Liver (tissue), 8 donors: ENCODE measurements at regions not wholly inside any gene's neighbourhood (a gene's known extent, or its start where the extent isn't known, plus 50 kb on each side); places are given as distances from the start of the nearest gene placed in this dataset.
A peak's percentile ranks its signal among the peaks of the same experiment; 100 is the strongest.

ENCODE experiments used
- DNase-seq: peaks from one replicate; pipeline ENCODE4 v3.0.0-alpha.2; 2017; ENCODE audit warnings: low spot score
- H3K27ac ChIP-seq, 2 donors: one replicate each; pipeline ENCODE4 v1.7.0; 2013; ENCODE audit warnings: inconsistent platforms in 2 of 2, low read length in 2 of 2, control low read depth in 1 of 2, low read depth in 1 of 2, mild to moderate bottlenecking in 1 of 2
- H3K27me3 ChIP-seq, 4 donors: one replicate each; pipeline versions ENCODE4 v1.6.1 to v1.7.0; 2013; ENCODE audit warnings: low read length in 3 of 4, inconsistent platforms in 1 of 4, mild to moderate bottlenecking in 1 of 4, moderate library complexity in 1 of 4; ENCODE audit not compliant: control insufficient read depth in 4 of 4, insufficient read depth in 4 of 4
- H3K36me3 ChIP-seq, 4 donors: one replicate each; pipeline versions ENCODE4 v1.6.1 to v1.7.0; 2013; ENCODE audit warnings: low read length in 3 of 4, mild to moderate bottlenecking in 3 of 4, low read depth in 1 of 4, moderate library complexity in 1 of 4; ENCODE audit not compliant: control insufficient read depth in 4 of 4, insufficient read depth in 3 of 4
- H3K4me1 ChIP-seq, 4 donors: one replicate each; pipeline versions ENCODE4 v1.6.1 to v1.7.0; 2013; ENCODE audit warnings: low read length in 3 of 4, mild to moderate bottlenecking in 3 of 4, moderate library complexity in 1 of 4; ENCODE audit not compliant: control insufficient read depth in 4 of 4, insufficient read depth in 4 of 4
- H3K4me3 ChIP-seq, 3 donors: one replicate each; pipeline versions ENCODE4 v1.6.1 to v1.7.0; 2013; ENCODE audit warnings: low read length in 3 of 3, control low read depth in 1 of 3, low read depth in 1 of 3, mild to moderate bottlenecking in 1 of 3
- H3K9ac ChIP-seq, 2 donors: one replicate each; pipeline ENCODE4 v1.7.0; 2013; ENCODE audit warnings: low read length in 2 of 2, mild to moderate bottlenecking in 2 of 2, moderate library complexity in 2 of 2, control low read depth in 1 of 2, low read depth in 1 of 2
- H3K9me3 ChIP-seq, 4 donors: one replicate each; pipeline versions ENCODE4 v1.6.1 to v1.7.0; 2013; ENCODE audit warnings: low read length in 3 of 4; ENCODE audit not compliant: control insufficient read depth in 4 of 4
- EGR1 ChIP-seq, 2 donors: IDR thresholded peaks; 2 replicates each; pipeline ENCODE4 v1.6.1; 2016 to 2018; ENCODE audit warnings: antibody characterized with exemption in 2 of 2, low read depth in 2 of 2
- FOXA2 ChIP-seq: IDR thresholded peaks from 2 replicates; pipeline ENCODE4 v1.6.1; 2016; ENCODE audit warnings: antibody characterized with exemption
- GABPA ChIP-seq, 2 donors: IDR thresholded peaks in 1 of 2; conservative IDR thresholded peaks in 1 of 2; 2 replicates each; pipeline ENCODE4 v1.6.1; 2016; ENCODE audit warnings: antibody characterized with exemption in 2 of 2, mild to moderate bottlenecking in 1 of 2, moderate library complexity in 1 of 2
- HNF4G ChIP-seq: IDR thresholded peaks from 2 replicates; pipeline ENCODE4 v1.6.1; 2016; ENCODE audit warnings: antibody characterized with exemption
- NR2F2 ChIP-seq: IDR thresholded peaks from 2 replicates; pipeline ENCODE4 v1.6.1; 2016; ENCODE audit warnings: antibody characterized with exemption
- RAD21 ChIP-seq, 2 donors: IDR thresholded peaks; 2 replicates each; pipeline ENCODE4 v1.6.1; 2016; ENCODE audit warnings: antibody characterized with exemption in 2 of 2, mild to moderate bottlenecking in 2 of 2
- RXRA ChIP-seq, 2 donors: IDR thresholded peaks; 2 replicates each; pipeline ENCODE4 v1.6.1; 2017 to 2018; ENCODE audit warnings: antibody characterized with exemption in 2 of 2, mild to moderate bottlenecking in 1 of 2
- SP1 ChIP-seq: IDR thresholded peaks from 2 replicates; pipeline ENCODE4 v1.6.1; 2018; ENCODE audit warnings: antibody characterized with exemption, mild to moderate bottlenecking
- TAF1 ChIP-seq: conservative IDR thresholded peaks from 2 replicates; pipeline ENCODE4 v1.6.1; 2016; ENCODE audit warnings: antibody characterized with exemption, mild to moderate bottlenecking
- YY1 ChIP-seq: IDR thresholded peaks from 2 replicates; pipeline ENCODE4 v1.6.1; 2016; ENCODE audit warnings: antibody characterized with exemption, mild to moderate bottlenecking
- WGBS: extraction: QIAGEN DNeasy Blood & Tissue Kit; methylation state at CpG from one replicate; pipeline ENCODE4 v1.1.7; 2013; 5-methylcytosine and 5-hydroxymethylcytosine counted together
- TF ChIP-seq, protein P1 (sequence below): IDR thresholded peaks from 2 replicates; pipeline ENCODE4 v1.6.1; 2016; ENCODE audit warnings: antibody characterized with exemption, mild to moderate bottlenecking
- TF ChIP-seq, protein P2 (sequence below): fragments of 150-350 bp; IDR thresholded peaks from 2 replicates; pipeline ENCODE4 v1.5.1; 2017; ENCODE audit warnings: improper control_type of control experiment, low read depth, low read length; ENCODE audit not compliant: missing input control
- TF ChIP-seq, protein P3 (sequence below): IDR thresholded peaks from 2 replicates; pipeline ENCODE4 v1.6.1; 2016; ENCODE audit warnings: antibody characterized with exemption
- TF ChIP-seq, protein P4 (sequence below): IDR thresholded peaks from 2 replicates; pipeline ENCODE4 v1.6.1; 2016; ENCODE audit warnings: antibody characterized with exemption
- donor health status: healthy.
- donor health status: healthy.
- donor health status: healthy.
- donor health status: healthy.
- donor health status: healthy.

DNA sequence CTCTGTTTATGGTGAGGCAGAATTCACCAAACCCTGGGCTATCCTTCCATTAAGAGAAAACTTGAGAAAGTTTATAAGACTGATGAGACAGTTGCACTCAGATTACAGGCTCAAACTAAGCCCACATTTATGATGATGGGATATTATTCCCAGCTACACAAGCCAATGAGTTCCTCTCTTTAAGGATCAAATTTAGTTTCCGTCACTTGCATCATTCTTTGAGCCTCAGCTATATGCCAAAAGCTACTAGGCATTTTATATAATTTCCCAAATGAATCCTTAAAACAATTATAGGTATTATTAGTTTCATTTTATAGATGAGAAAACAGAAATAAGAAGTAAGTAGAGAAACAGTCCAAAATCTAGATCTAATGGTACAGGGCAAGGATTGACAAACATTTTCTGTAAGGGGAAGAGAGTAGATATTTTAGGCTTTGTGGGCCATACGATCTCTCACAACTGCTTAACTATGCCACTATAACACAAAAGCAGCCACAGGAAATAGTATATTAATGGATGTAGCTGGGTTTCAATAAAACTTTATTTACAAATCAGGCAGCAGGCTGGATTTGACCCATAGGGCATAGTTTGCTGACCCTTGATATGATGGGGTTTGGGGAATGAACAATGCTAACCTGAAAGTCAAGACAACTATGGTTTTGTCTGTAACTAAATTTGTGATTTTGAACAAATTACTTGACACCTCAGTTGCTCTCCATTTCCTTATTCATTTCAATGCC lies 91.8 kb upstream of the PLXNC1 start (continued):
- TF ChIP-seq, protein P1, sequence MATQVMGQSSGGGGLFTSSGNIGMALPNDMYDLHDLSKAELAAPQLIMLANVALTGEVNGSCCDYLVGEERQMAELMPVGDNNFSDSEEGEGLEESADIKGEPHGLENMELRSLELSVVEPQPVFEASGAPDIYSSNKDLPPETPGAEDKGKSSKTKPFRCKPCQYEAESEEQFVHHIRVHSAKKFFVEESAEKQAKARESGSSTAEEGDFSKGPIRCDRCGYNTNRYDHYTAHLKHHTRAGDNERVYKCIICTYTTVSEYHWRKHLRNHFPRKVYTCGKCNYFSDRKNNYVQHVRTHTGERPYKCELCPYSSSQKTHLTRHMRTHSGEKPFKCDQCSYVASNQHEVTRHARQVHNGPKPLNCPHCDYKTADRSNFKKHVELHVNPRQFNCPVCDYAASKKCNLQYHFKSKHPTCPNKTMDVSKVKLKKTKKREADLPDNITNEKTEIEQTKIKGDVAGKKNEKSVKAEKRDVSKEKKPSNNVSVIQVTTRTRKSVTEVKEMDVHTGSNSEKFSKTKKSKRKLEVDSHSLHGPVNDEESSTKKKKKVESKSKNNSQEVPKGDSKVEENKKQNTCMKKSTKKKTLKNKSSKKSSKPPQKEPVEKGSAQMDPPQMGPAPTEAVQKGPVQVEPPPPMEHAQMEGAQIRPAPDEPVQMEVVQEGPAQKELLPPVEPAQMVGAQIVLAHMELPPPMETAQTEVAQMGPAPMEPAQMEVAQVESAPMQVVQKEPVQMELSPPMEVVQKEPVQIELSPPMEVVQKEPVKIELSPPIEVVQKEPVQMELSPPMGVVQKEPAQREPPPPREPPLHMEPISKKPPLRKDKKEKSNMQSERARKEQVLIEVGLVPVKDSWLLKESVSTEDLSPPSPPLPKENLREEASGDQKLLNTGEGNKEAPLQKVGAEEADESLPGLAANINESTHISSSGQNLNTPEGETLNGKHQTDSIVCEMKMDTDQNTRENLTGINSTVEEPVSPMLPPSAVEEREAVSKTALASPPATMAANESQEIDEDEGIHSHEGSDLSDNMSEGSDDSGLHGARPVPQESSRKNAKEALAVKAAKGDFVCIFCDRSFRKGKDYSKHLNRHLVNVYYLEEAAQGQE, result no peak
- TF ChIP-seq RAD21 (IDR thresholded peaks at IDR 0.05) (no peak), HNF4G (no peak), GABPA (IDR thresholded peaks at IDR 0.05 in 1 of 2, conservative IDR thresholded peaks at IDR 0.05 in 1 of 2) (no peak)

DNA sequence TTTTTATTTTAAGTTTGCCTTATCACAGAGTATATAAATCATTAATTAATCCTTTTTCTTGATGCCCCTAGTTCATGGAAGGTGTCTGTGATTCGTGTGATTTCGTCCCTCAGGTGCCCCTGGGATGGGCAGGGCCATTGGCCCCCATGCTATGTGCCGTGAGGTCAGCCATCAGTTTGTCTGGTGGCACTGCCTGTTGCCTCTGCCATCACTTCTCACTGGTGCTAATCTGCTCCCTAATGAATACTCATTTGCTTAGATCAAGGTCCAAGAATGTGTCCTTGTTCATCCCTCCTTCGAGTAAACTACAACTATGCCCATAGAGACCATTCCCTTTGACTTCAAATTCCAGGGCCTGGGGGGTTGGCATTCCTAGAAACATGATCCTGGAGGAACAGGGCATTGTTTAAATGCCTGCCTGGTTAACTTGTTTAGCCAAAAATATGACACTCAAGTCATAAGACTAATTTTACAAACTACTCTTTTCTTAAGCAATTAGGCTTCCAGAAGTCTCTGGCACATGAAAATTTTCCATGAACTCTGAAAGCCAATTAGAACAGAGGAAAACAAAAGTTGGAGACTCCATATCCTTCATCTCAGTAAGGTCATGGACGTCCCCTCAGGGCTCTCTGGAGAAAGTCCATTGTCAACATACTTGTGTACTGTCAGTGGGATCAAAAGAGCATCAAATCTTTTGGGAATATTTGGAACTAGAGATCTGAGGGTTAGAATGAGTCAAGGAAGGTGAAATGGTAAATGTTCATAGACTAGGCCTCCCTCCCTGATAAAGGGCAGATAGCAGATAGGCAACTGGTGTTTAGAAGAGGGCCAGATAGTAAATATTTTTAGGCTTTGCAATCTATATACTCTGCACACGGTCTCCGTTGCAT lies 90.9 kb upstream of the PLXNC1 start:
- DNase-seq, result no peak
- Histone ChIP-seq H3K36me3 (no peaks in the 10 kb centered on the region), H3K4me1 (no peaks in the 10 kb centered on the region), H3K4me3 (no peak overlapping the region), H3K27ac (no peak overlapping the region), H3K9me3 (no peaks in the 10 kb centered on the region), H3K9ac (no peak overlapping the region), H3K27me3 (no peaks in the 10 kb centered on the region)
- TF ChIP-seq NR2F2 (peak; percentile 41), YY1 (no peak)
- 86% methylated on average over 7 of the region's 7 CpGs for WGBS

DNA sequence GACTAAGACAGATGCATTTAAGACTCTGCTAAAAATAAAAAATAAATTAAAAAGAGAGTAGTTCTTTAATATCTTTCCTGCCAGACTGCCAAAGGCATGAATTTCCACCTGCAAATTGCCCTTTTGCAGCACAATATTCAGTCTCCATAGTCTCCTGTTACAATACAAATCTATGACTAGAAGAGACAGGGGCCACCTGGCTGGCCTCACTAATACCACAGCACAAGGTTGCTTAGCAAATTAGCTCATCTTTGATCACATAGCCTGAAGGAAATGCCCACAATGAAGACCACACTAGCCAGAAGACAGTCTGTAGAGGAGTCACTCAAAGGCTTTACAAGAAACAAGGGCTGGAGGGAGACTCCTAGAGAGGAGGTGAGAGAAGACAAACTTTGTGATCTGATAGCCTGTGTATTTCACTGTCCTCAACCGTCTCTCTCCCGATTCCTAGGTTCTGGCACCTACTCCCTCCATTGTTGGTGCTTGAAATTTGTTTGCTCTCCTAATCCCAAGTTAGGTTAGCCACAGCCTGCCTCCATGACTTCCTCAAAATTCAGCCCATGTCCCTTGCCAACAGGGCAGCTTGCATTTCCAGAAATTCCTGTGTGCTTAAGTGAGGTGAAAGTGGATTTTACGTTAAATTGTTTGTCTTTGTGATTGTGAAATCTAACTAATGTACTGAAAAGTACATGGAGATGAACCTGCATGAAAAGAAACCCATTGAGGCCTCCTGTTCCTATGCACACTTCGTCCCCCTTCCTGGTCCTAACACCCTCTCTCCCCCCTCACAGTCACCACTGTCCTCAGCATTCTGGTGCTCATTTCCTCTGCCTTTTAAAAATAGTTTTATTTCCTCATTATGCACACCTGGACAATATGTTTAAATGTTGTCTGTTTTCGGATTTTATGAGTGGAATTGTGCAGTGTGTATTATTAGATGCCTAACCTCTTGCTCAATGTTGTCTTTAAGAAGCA lies 88.7 kb upstream of the PLXNC1 start:
- no peaks in the 10 kb centered on the region for H3K36me3 ChIP-seq
- H3K27me3 ChIP-seq, result no peaks in the 10 kb centered on the region
- DNase-seq, result no peak
- H3K4me1 ChIP-seq, result no peaks in the 10 kb centered on the region
- H3K9me3 ChIP-seq, result peaks cover 0 to 3% (median 1%) of the 10 kb centered on the region in 4 donors
- no peak overlapping the region for H3K27ac ChIP-seq
- 57% methylated on average over 5 of the region's 5 CpGs for WGBS
- no peak overlapping the region for H3K4me3 ChIP-seq
- no peak overlapping the region for H3K9ac ChIP-seq
- TF ChIP-seq FOXA2 (no peak), NR2F2 (no peak), GABPA (IDR thresholded peaks at IDR 0.05 in 1 of 2, conservative IDR thresholded peaks at IDR 0.05 in 1 of 2) (no peak), YY1 (peak; percentile 64), RXRA (IDR thresholded peaks at IDR 0.05) (peak in 1 of 2 donors; percentile 51), EGR1 (IDR thresholded peaks at IDR 0.05; ENCODE audit: low read depth in 2 of 2) (no peak), SP1 (no peak), TAF1 (no peak)
- TF ChIP-seq, protein P2, sequence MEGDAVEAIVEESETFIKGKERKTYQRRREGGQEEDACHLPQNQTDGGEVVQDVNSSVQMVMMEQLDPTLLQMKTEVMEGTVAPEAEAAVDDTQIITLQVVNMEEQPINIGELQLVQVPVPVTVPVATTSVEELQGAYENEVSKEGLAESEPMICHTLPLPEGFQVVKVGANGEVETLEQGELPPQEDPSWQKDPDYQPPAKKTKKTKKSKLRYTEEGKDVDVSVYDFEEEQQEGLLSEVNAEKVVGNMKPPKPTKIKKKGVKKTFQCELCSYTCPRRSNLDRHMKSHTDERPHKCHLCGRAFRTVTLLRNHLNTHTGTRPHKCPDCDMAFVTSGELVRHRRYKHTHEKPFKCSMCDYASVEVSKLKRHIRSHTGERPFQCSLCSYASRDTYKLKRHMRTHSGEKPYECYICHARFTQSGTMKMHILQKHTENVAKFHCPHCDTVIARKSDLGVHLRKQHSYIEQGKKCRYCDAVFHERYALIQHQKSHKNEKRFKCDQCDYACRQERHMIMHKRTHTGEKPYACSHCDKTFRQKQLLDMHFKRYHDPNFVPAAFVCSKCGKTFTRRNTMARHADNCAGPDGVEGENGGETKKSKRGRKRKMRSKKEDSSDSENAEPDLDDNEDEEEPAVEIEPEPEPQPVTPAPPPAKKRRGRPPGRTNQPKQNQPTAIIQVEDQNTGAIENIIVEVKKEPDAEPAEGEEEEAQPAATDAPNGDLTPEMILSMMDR, result no peak
- TF ChIP-seq, protein P1, result no peak
- TF ChIP-seq, protein P3, sequence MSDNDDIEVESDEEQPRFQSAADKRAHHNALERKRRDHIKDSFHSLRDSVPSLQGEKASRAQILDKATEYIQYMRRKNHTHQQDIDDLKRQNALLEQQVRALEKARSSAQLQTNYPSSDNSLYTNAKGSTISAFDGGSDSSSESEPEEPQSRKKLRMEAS, result no peak
- TF ChIP-seq, protein P4, sequence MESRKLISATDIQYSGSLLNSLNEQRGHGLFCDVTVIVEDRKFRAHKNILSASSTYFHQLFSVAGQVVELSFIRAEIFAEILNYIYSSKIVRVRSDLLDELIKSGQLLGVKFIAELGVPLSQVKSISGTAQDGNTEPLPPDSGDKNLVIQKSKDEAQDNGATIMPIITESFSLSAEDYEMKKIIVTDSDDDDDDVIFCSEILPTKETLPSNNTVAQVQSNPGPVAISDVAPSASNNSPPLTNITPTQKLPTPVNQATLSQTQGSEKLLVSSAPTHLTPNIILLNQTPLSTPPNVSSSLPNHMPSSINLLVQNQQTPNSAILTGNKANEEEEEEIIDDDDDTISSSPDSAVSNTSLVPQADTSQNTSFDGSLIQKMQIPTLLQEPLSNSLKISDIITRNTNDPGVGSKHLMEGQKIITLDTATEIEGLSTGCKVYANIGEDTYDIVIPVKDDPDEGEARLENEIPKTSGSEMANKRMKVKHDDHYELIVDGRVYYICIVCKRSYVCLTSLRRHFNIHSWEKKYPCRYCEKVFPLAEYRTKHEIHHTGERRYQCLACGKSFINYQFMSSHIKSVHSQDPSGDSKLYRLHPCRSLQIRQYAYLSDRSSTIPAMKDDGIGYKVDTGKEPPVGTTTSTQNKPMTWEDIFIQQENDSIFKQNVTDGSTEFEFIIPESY, result no peak
